ENCODE measurements at regions not wholly inside any gene's neighbourhood (a gene's known extent, or its start where the extent isn't known, plus 50 kb on each side); places are given as distances from the start of the nearest gene placed in this dataset.

- TF ChIP-seq CTCF (IDR thresholded peaks at IDR 0.05; ENCODE audit: poor library complexity) (no peak), EZH2 (IDR thresholded peaks at IDR 0.05; ENCODE audit: borderline replicate concordance) (no peak)
Observed at GRCh38 chr13:50664951-50665350, 178.5 kb downstream of the DLEU7 start.

Measured in hepatocyte (in vitro differentiated cells).